CD4-positive, alpha-beta T cell (primary cell): ENCODE measurements at regions not wholly inside any gene's neighbourhood (a gene's known extent, or its start where the extent isn't known, plus 50 kb on each side); places are given as distances from the start of the nearest gene placed in this dataset.

ENCODE experiments used
- ATAC-seq: fragments of 200-7000 bp; cut with Tn5 transposase; one replicate; pipeline ENCODE4 v1.10.0; 2022; ENCODE audit warnings: mild to moderate bottlenecking; ENCODE audit not compliant: poor library complexity
- CTCF ChIA-PET: fragments of 350-600 bp; sonication (Branson Sonifier 250); formaldehyde crosslinking; loops from one replicate; lab custom pipeline; 2021; ENCODE audit warnings: antibody characterized with exemption, inconsistent platforms; lab: Charles Lee
- POLR2A ChIA-PET: fragments of 350-600 bp; sonication (Branson Sonifier 250); formaldehyde crosslinking; loops from one replicate; lab custom pipeline; 2021; ENCODE audit warnings: antibody characterized with exemption, inconsistent platforms; lab: Charles Lee
- DNase-seq, 14 experiments: peaks; one replicate each; pipeline ENCODE4 v3.0.0-alpha.2; 2013 to 2020; ENCODE audit warnings: mixed read lengths in 2 of 14
- H3K27ac ChIP-seq, 2 donors: one replicate each; pipeline versions ENCODE4 v1.5.1 to v1.7.0; 2013; ENCODE audit warnings: low read length in 2 of 2, low read depth in 1 of 2, mild to moderate bottlenecking in 1 of 2
- H3K27me3 ChIP-seq, 2 experiments: 1 replicate in 1 of 2; 2 replicates in 1 of 2; pipeline versions ENCODE4 v1.6.1 to v1.7.0; 2013; ENCODE audit warnings: low read length in 2 of 2, control low read depth in 1 of 2, mild to moderate bottlenecking in 1 of 2, moderate library complexity in 1 of 2; ENCODE audit not compliant: insufficient read depth in 2 of 2, control insufficient read depth in 1 of 2
- H3K36me3 ChIP-seq: one replicate; pipeline ENCODE4 v1.6.1; 2013; ENCODE audit warnings: low read length, control low read depth; ENCODE audit not compliant: insufficient read depth
- H3K4me1 ChIP-seq: one replicate; pipeline ENCODE4 v1.6.1; 2013; ENCODE audit warnings: low read length, control low read depth; ENCODE audit not compliant: insufficient read depth
- H3K4me3 ChIP-seq: one replicate; pipeline ENCODE4 v1.5.1; 2013; ENCODE audit warnings: mild to moderate bottlenecking, low read length, moderate library complexity
- H3K9me3 ChIP-seq, 2 experiments: 1 replicate in 1 of 2; 2 replicates in 1 of 2; pipeline versions ENCODE4 v1.6.1 to v1.7.0; 2013; ENCODE audit warnings: low read length in 2 of 2, mild to moderate bottlenecking in 2 of 2, control low read depth in 1 of 2, moderate library complexity in 1 of 2; ENCODE audit not compliant: control insufficient read depth in 1 of 2, insufficient read depth in 1 of 2
- H3K27ac Mint-ChIP-seq: one replicate; pipeline ENCODE4 v1.8.0; 2020; ENCODE audit warnings: mixed read lengths
- H3K27me3 Mint-ChIP-seq: one replicate; pipeline ENCODE4 v1.8.0; 2021; ENCODE audit warnings: mixed read lengths
- H3K36me3 Mint-ChIP-seq: one replicate; pipeline ENCODE4 v1.8.0; 2021; ENCODE audit warnings: low read depth, mixed read lengths
- H3K4me1 Mint-ChIP-seq: one replicate; pipeline ENCODE4 v1.8.0; 2021; ENCODE audit warnings: low read depth, mixed read lengths
- H3K4me3 Mint-ChIP-seq: one replicate; pipeline ENCODE4 v1.8.0; 2020; ENCODE audit warnings: mild to moderate bottlenecking, mixed read lengths
- H3K9me3 Mint-ChIP-seq: one replicate; pipeline ENCODE4 v1.8.0; 2020; ENCODE audit warnings: mixed read lengths
- CTCF ChIP-seq: fragments of 200-600 bp; IDR thresholded peaks from one replicate; pipeline ENCODE4 v1.8.0; 2022; ENCODE audit warnings: antibody characterized with exemption, mild to moderate bottlenecking
- intact Hi-C, 2 experiments: fragments of 100-400 bp; cut with DNase I in 1 of 2; cut with micrococcal nuclease in 1 of 2; formaldehyde crosslinking; loops; one replicate each; pipeline versions ENCODE4 v1.15.1 to v1.9.0; 2023 to 2025; cut with DNase I, micrococcal nuclease

DNA sequence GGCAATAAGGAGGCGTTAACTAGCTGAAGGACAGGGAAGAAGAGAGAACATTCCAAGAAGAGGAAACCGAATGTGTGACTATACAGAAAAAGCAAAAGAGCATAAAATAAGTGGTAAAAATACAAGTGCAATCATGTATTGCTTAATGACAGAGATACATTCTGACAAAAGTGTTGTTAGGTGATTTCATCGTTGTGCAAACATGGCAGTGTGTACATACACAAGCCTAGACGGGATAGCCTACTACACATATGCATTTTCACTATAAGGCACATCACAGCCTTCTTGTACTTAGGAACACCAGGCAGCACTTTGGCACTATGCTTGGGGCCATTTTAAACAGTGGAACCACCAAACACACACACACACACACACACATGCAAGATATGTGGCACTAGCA lies 299.3 kb downstream of the BCAT1 start:
- Histone ChIP-seq H3K27ac (no peak overlapping the region), H3K4me1 (no peaks in the 10 kb centered on the region), H3K27me3 (no peaks in the 10 kb centered on the region), H3K9me3 (no peaks in the 10 kb centered on the region), H3K4me3 (no peak overlapping the region), H3K36me3 (no peaks in the 10 kb centered on the region)
- no peak overlapping the region for H3K27ac Mint-ChIP-seq
- ATAC-seq = no peak
- H3K4me3 Mint-ChIP-seq = no peak overlapping the region
- DNase-seq = no peak
- CTCF ChIA-PET = no interaction called here
- peaks cover 2% of the 10 kb centered on the region for H3K9me3 Mint-ChIP-seq
- no peaks in the 10 kb centered on the region for H3K36me3 Mint-ChIP-seq
- intact Hi-C loops = no loop called here
- no peak for TF ChIP-seq CTCF
- H3K4me1 Mint-ChIP-seq = no peaks in the 10 kb centered on the region
- H3K27me3 Mint-ChIP-seq = no peaks in the 10 kb centered on the region
- POLR2A ChIA-PET = no interaction called here

DNA sequence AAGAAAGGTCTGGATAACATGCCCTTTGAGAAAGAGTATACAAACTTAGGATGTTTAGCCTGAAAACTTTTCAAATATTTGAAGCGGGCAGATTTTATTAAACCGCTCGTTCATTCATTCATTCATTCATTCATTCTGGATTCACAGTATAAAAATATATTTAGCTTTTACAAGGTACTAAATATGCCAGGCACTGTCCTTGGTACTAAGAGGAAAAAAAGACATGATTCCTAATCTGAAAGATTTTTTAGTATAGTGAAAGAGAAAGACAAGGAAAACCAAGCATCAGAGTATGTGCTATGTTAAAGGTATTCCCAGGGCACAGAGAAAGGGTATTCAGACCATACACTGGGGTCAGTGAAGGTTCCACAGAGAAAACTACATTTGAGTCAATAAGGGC lies 299.7 kb downstream of the BCAT1 start:
- Histone ChIP-seq H3K4me3 (no peak overlapping the region), H3K36me3 (no peaks in the 10 kb centered on the region), H3K9me3 (no peaks in the 10 kb centered on the region), H3K27ac (no peak overlapping the region), H3K27me3 (no peaks in the 10 kb centered on the region), H3K4me1 (no peaks in the 10 kb centered on the region)
- Mint-ChIP-seq H3K9me3 (peaks cover 4% of the 10 kb centered on the region), H3K36me3 (no peaks in the 10 kb centered on the region), H3K27ac (no peak overlapping the region), H3K4me3 (no peak overlapping the region), H3K27me3 (no peaks in the 10 kb centered on the region), H3K4me1 (no peaks in the 10 kb centered on the region)
- no peak for DNase-seq
- no peak for TF ChIP-seq CTCF
- ATAC-seq = no peak
- CTCF ChIA-PET = no interaction called here
- intact Hi-C loops = no loop called here
- POLR2A ChIA-PET = no interaction called here

DNA sequence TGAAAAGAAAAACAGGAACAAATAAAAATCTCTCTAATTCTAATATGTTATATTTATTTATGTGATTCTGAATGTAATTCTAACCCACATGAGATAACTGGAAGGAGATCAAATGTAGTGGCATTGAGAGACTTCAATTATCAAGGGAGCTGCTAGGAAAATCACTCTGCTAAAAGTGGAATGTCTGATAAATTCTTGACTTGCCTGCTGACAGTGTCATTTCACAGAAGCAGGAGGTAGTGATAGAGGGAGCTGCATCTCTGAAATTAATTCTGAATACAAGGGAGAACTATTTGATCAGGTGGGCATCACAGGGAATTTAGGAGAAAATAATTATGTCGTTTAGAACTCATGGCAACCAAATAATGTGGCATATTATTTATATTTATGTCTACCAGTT lies 303.6 kb downstream of the BCAT1 start:
- no peaks in the 10 kb centered on the region for H3K4me1 Mint-ChIP-seq
- no peaks in the 10 kb centered on the region for H3K9me3 ChIP-seq
- CTCF ChIA-PET = no interaction called here
- POLR2A ChIA-PET = no interaction called here
- no peaks in the 10 kb centered on the region for H3K36me3 ChIP-seq
- no peak for ATAC-seq
- peaks cover 4% of the 10 kb centered on the region for H3K9me3 Mint-ChIP-seq
- no peak overlapping the region for H3K4me3 Mint-ChIP-seq
- H3K27me3 Mint-ChIP-seq = no peaks in the 10 kb centered on the region
- TF ChIP-seq CTCF = no peak
- no peak overlapping the region for H3K27ac Mint-ChIP-seq
- no peak overlapping the region for H3K27ac ChIP-seq
- no peaks in the 10 kb centered on the region for H3K4me1 ChIP-seq
- DNase-seq = no peak
- no peak overlapping the region for H3K4me3 ChIP-seq
- H3K36me3 Mint-ChIP-seq = no peaks in the 10 kb centered on the region
- H3K27me3 ChIP-seq = no peaks in the 10 kb centered on the region
- intact Hi-C loops = no loop called here
